SK-N-SH (cell line): ENCODE measurements at regions not wholly inside any gene's neighbourhood (a gene's known extent, or its start where the extent isn't known, plus 50 kb on each side); places are given as distances from the start of the nearest gene placed in this dataset.

Experiments used
- CTCF ChIA-PET: fragments of 300-600, 350-600 bp; formaldehyde crosslinking; extraction: SDS; loops from one replicate; lab custom pipeline; 2021; lab: Yijun Ruan, JAX
- POLR2A ChIA-PET: fragments of 350-600 bp; sonication (Branson Sonifier 250); formaldehyde crosslinking; extraction: SDS; loops from one replicate; lab custom pipeline; 2020; ENCODE audit warnings: antibody characterized with exemption, inconsistent platforms; lab: Yijun Ruan, JAX
- DNase-seq: peaks from one replicate; pipeline ENCODE4 v3.0.0; 2012
- H2AFZ ChIP-seq: fragments of 200-600 bp; sonication (generic); 2 replicates; pipeline ENCODE4 v1.8.1; 2016; ENCODE audit warnings: antibody characterized with exemption, mild to moderate bottlenecking, low read depth
- H3F3A ChIP-seq: fragments of 200-600 bp; sonication (generic); replicated peaks from 2 replicates; pipeline ENCODE3; 2016; ENCODE audit warnings: antibody characterized with exemption, mild to moderate bottlenecking; ENCODE audit not compliant: insufficient read depth
- H3K27ac ChIP-seq, 2 experiments: fragments of 200-500 bp in 1 of 2; fragments of 200-600 bp in 1 of 2; sonication (Bioruptor generic) in 1 of 2; sonication (generic), shearing (Covaris generic) in 1 of 2; 2 replicates each; pipeline versions ENCODE4 v1.5.1 to v1.6.1; 2014 to 2016; ENCODE audit warnings: low read depth in 2 of 2, inconsistent platforms in 1 of 2, low read length in 1 of 2, mild to moderate bottlenecking in 1 of 2, mixed read lengths in 1 of 2
- H3K27me3 ChIP-seq: fragments of 200-600 bp; sonication (generic), shearing (Covaris generic); 2 replicates; pipeline ENCODE4 v1.6.1; 2016; ENCODE audit warnings: mixed run types; ENCODE audit not compliant: insufficient read depth
- H3K36me3 ChIP-seq, 2 experiments: fragments of 200-500 bp in 1 of 2; fragments of 200-600 bp in 1 of 2; sonication (Bioruptor generic) in 1 of 2; sonication (generic) in 1 of 2; replicated peaks in 1 of 2; 2 replicates each; pipeline versions ENCODE3 to v1.5.1; 2014 to 2016; ENCODE audit warnings: low read length in 1 of 2, mild to moderate bottlenecking in 1 of 2; ENCODE audit not compliant: insufficient read depth in 2 of 2, control insufficient read depth in 1 of 2
- H3K4me1 ChIP-seq, 2 experiments: fragments of 200-500 bp in 1 of 2; fragments of 200-600 bp in 1 of 2; sonication (Bioruptor generic) in 1 of 2; sonication (generic), shearing (Covaris generic) in 1 of 2; 2 replicates each; pipeline versions ENCODE4 v1.5.1 to v1.6.1; 2014 to 2016; ENCODE audit warnings: low read depth in 1 of 2, low read length in 1 of 2, mixed run types in 1 of 2; ENCODE audit not compliant: insufficient read depth in 2 of 2, control insufficient read depth in 1 of 2
- H3K4me2 ChIP-seq: fragments of 200-600 bp; sonication (generic), shearing (Covaris generic); 2 replicates; pipeline ENCODE4 v1.6.1; 2017; ENCODE audit warnings: mixed run types
- H3K4me3 ChIP-seq, 2 experiments: fragments of 200-500 bp in 1 of 2; fragments of 200-600 bp in 1 of 2; sonication (Bioruptor generic) in 1 of 2; sonication (generic), shearing (Covaris generic) in 1 of 2; 2 replicates each; pipeline versions ENCODE4 v1.5.1 to v1.8.1; 2014 to 2016; ENCODE audit warnings: low read depth in 2 of 2, inconsistent platforms in 1 of 2, low read length in 1 of 2, mild to moderate bottlenecking in 1 of 2, mixed read lengths in 1 of 2, moderate library complexity in 1 of 2
- H3K79me2 ChIP-seq: fragments of 200-600 bp; sonication (generic); 2 replicates; pipeline ENCODE4 v1.8.1; 2017; ENCODE audit warnings: mild to moderate bottlenecking; ENCODE audit not compliant: insufficient read depth
- H3K9ac ChIP-seq: fragments of 200-600 bp; sonication (generic); 2 replicates; pipeline ENCODE4 v1.6.1; 2017; ENCODE audit warnings: mixed run types
- H3K9me2 ChIP-seq: fragments of 200-600 bp; sonication (generic); 2 replicates; pipeline ENCODE4 v1.6.1; 2017; ENCODE audit warnings: mixed run types
- H3K9me3 ChIP-seq: fragments of 200-600 bp; sonication (generic); 2 replicates; pipeline ENCODE4 v1.6.1; 2017; ENCODE audit warnings: mixed run types, mild to moderate bottlenecking, moderate library complexity
- H4K20me1 ChIP-seq: fragments of 200-600 bp; sonication (generic); 2 replicates; pipeline ENCODE4 v1.6.1; 2017; ENCODE audit warnings: mild to moderate bottlenecking, mixed run types; ENCODE audit not compliant: insufficient read depth
- ELF1 ChIP-seq: IDR thresholded peaks from 2 replicates; pipeline ENCODE4 v1.4.0; 2012
- EZH2phosphoT487 ChIP-seq: fragments of 200-600 bp; sonication (generic); IDR thresholded peaks from 2 replicates; pipeline ENCODE4 v1.6.1; 2017; ENCODE audit warnings: low read depth, mixed run types, mild to moderate bottlenecking, antibody characterized with exemption, moderate library complexity, borderline replicate concordance
- FOSL2 ChIP-seq: IDR thresholded peaks from 2 replicates; pipeline ENCODE4 v1.4.0; 2012; ENCODE audit warnings: low read depth, mild to moderate bottlenecking, moderate library complexity, borderline replicate concordance
- FOXM1 ChIP-seq: IDR thresholded peaks from 2 replicates; pipeline ENCODE4 v1.4.0; 2012; ENCODE audit warnings: low read depth, mild to moderate bottlenecking
- GABPA ChIP-seq: IDR thresholded peaks from 2 replicates; pipeline ENCODE4 v1.4.0; 2012; ENCODE audit warnings: low read depth, mild to moderate bottlenecking
- GATA2 ChIP-seq: sonication (generic); formaldehyde crosslinking; IDR thresholded peaks from 2 replicates; pipeline ENCODE4 v1.5.0; 2020; ENCODE audit warnings: mild to moderate bottlenecking, missing genetic modification reagents
- MEF2A ChIP-seq: IDR thresholded peaks from 2 replicates; pipeline ENCODE4 v1.4.0; 2012; ENCODE audit warnings: low read depth, borderline replicate concordance
- NFIC ChIP-seq: IDR thresholded peaks from 2 replicates; pipeline ENCODE4 v1.4.0; 2012; ENCODE audit warnings: borderline replicate concordance
- NRF1 ChIP-seq: IDR thresholded peaks from 2 replicates; pipeline ENCODE4 v1.6.1; 2012; ENCODE audit warnings: low read depth, mild to moderate bottlenecking, low read length
- POLR2AphosphoS5 ChIP-seq: IDR thresholded peaks from 2 replicates; pipeline ENCODE4 v1.6.1; 2012; ENCODE audit warnings: low read depth, low read length
- RFX5 ChIP-seq: IDR thresholded peaks from 2 replicates; pipeline ENCODE4 v1.6.1; 2012; ENCODE audit warnings: mild to moderate bottlenecking, improper control_type of control experiment, low read length
- RXRA ChIP-seq: IDR thresholded peaks from 2 replicates; pipeline ENCODE4 v1.4.0; 2012; ENCODE audit warnings: low read depth, mild to moderate bottlenecking, borderline replicate concordance
- SIN3A ChIP-seq: IDR thresholded peaks from 2 replicates; pipeline ENCODE4 v1.6.1; 2012; ENCODE audit warnings: low read depth, mild to moderate bottlenecking, low read length, moderate library complexity, borderline replicate concordance
- TEAD4 ChIP-seq: IDR thresholded peaks from 2 replicates; pipeline ENCODE4 v1.4.0; 2012; ENCODE audit warnings: mild to moderate bottlenecking, borderline replicate concordance; ENCODE audit not compliant: insufficient read depth
- ZBTB33 ChIP-seq: IDR thresholded peaks from 2 replicates; pipeline ENCODE4 v1.4.0; 2012; ENCODE audit warnings: low read depth, borderline replicate concordance
- WGBS: methylation state at CpG from one replicate; pipeline ENCODE4 v1.1.6; 2017; ENCODE audit warnings: low lambda C conversion rate; 5-methylcytosine and 5-hydroxymethylcytosine counted together
- TF ChIP-seq, protein P1 (sequence below): fragments of 200-600 bp; sonication (generic); IDR thresholded peaks from 2 replicates; pipeline ENCODE4 v1.6.1; 2017; ENCODE audit warnings: antibody characterized with exemption, mild to moderate bottlenecking, moderate library complexity

GRCh38 chr15:61639491-61639890 lies 410.4 kb upstream of the RORA start:
- ChIA-PET POLR2A (no interaction called here), CTCF (interaction anchor here (7.6 kb wide), 1 partner anchor 195 kb away, joined by 44 read pairs; no protein-coding TSS in a partner anchor)
- no peak for TF ChIP-seq ZBTB33
- TF ChIP-seq POLR2AphosphoS5, result no peak
- TF ChIP-seq NRF1, result no peak
- TF ChIP-seq NFIC, result no peak
- no peak for TF ChIP-seq RFX5
- TF ChIP-seq GABPA, result no peak
- TF ChIP-seq FOSL2, result no peak
- TF ChIP-seq GATA2, result no peak
- no peak for TF ChIP-seq EZH2phosphoT487
- no peak for TF ChIP-seq SIN3A
- TF ChIP-seq, protein P1, sequence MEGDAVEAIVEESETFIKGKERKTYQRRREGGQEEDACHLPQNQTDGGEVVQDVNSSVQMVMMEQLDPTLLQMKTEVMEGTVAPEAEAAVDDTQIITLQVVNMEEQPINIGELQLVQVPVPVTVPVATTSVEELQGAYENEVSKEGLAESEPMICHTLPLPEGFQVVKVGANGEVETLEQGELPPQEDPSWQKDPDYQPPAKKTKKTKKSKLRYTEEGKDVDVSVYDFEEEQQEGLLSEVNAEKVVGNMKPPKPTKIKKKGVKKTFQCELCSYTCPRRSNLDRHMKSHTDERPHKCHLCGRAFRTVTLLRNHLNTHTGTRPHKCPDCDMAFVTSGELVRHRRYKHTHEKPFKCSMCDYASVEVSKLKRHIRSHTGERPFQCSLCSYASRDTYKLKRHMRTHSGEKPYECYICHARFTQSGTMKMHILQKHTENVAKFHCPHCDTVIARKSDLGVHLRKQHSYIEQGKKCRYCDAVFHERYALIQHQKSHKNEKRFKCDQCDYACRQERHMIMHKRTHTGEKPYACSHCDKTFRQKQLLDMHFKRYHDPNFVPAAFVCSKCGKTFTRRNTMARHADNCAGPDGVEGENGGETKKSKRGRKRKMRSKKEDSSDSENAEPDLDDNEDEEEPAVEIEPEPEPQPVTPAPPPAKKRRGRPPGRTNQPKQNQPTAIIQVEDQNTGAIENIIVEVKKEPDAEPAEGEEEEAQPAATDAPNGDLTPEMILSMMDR, result no peak
- Histone ChIP-seq H4K20me1 (no peaks in the 10 kb centered on the region), H3K27me3 (no peaks in the 10 kb centered on the region), H3K4me3 (no peak overlapping the region), H3K9me3 (no peaks in the 10 kb centered on the region), H3K9me2 (no peaks in the 10 kb centered on the region), H3K36me3 (no peaks in the 10 kb centered on the region), H3K4me2 (no peak overlapping the region), H3K79me2 (no peaks in the 10 kb centered on the region), H3K4me1 (no peaks in the 10 kb centered on the region; a peak in 1 of 4 replicates), H3K27ac (no peak overlapping the region), H2AFZ (no peak overlapping the region), H3F3A (no peaks in the 10 kb centered on the region), H3K9ac (no peak overlapping the region)
- DNase-seq, result no peak
- 63% methylated on average over 12 of the region's 12 CpGs for WGBS

DNA sequence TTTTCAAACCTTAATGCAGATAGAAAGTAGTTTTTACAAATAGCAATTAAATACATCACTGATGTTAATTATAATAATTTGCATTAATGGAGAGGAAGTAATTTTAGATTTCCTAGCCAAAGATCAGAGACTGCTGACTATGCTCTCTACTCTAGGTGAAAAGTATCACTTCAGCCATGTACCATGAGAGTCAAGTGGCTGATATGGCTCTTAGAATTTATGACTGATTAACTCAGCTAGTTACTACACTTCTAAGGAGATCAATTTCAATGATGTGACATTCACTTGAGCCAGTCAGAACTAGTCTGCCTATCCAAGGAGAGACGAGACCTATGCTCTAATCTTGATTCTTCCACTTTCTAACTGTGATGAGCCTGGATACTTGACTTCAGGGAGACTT lies 405.7 kb upstream of the RORA start:
- TF ChIP-seq ELF1 (no peak), NRF1 (no peak), EZH2phosphoT487 (no peak), SIN3A (no peak), FOXM1 (no peak), TEAD4 (no peak), RXRA (no peak), GATA2 (no peak), MEF2A (no peak)
- ChIA-PET POLR2A (no interaction called here), CTCF (interaction anchor here (0.6 to 1.7 kb wide), 7 partner anchors 10 to 201 kb away, joined by 3 to 8 read pairs (median 3); no protein-coding TSS in a partner anchor)
- no peaks in the 10 kb centered on the region for H3K79me2 ChIP-seq
- no peak overlapping the region for H3K4me2 ChIP-seq
- no peak overlapping the region for H3K9ac ChIP-seq
- H3K27me3 ChIP-seq, result no peaks in the 10 kb centered on the region
- no peaks in the 10 kb centered on the region for H3K9me3 ChIP-seq
- no peaks in the 10 kb centered on the region for H3K36me3 ChIP-seq
- 23% methylated on average over 1 of the region's 1 CpG for WGBS
- no peak overlapping the region for H3K27ac ChIP-seq
- no peak overlapping the region for H2AFZ ChIP-seq
- H3K9me2 ChIP-seq, result no peaks in the 10 kb centered on the region
- no peak for DNase-seq
- H3K4me1 ChIP-seq, result no peaks in the 10 kb centered on the region
- H4K20me1 ChIP-seq, result no peaks in the 10 kb centered on the region
- H3F3A ChIP-seq, result no peaks in the 10 kb centered on the region
- no peak overlapping the region for H3K4me3 ChIP-seq
